SK-N-SH treated with all-trans-retinoic acid at 6 μM for 48 hours (cell line): ENCODE measurements at regions not wholly inside any gene's neighbourhood (a gene's known extent, or its start where the extent isn't known, plus 50 kb on each side); places are given as distances from the start of the nearest gene placed in this dataset.

Experiments
- ATAC-seq: fragments of 200-7000 bp; cut with Tn5 transposase; 3 replicates; pipeline ENCODE4 v1.9.1; 2020; ENCODE audit warnings: mild to moderate bottlenecking, moderate library complexity
- ARNTL ChIP-seq: fragments of 450-650 bp; formaldehyde crosslinking; IDR thresholded peaks from 2 replicates; pipeline ENCODE4 v1.5.0; 2020; ENCODE audit warnings: low read depth, mild to moderate bottlenecking, moderate library complexity, borderline replicate concordance
- CREB5 ChIP-seq: fragments of 250-450 bp; sonication (Bioruptor Pico); IDR thresholded peaks from 2 replicates; pipeline ENCODE4 v1.5.1; 2020; ENCODE audit warnings: low read depth, mild to moderate bottlenecking, moderate library complexity
- CSDC2 ChIP-seq: fragments of 250-450 bp; sonication (Bioruptor Pico); IDR thresholded peaks from 2 replicates; pipeline ENCODE4 v1.5.0; 2020; ENCODE audit warnings: mild to moderate bottlenecking, moderate library complexity
- CSRNP3 ChIP-seq: fragments of 250-450 bp; sonication (Bioruptor Pico); IDR thresholded peaks from 2 replicates; pipeline ENCODE4 v1.5.1; 2021; ENCODE audit warnings: mild to moderate bottlenecking, moderate library complexity
- ESRRG ChIP-seq: fragments of 250-450 bp; sonication (Bioruptor Pico); IDR thresholded peaks from 2 replicates; pipeline ENCODE4 v1.6.1; 2021; ENCODE audit warnings: mild to moderate bottlenecking
- GLIS3 ChIP-seq: fragments of 250-450 bp; sonication (Bioruptor Pico); IDR thresholded peaks from 2 replicates; pipeline ENCODE4 v1.5.0; 2020; ENCODE audit warnings: mild to moderate bottlenecking, moderate library complexity
- ISL1 ChIP-seq: fragments of 250-450 bp; sonication (Bioruptor Pico); IDR thresholded peaks from 2 replicates; pipeline ENCODE4 v2.1.2; 2022; ENCODE audit warnings: mild to moderate bottlenecking, moderate library complexity
- POU6F1 ChIP-seq: fragments of 250-450 bp; sonication (Bioruptor Pico); IDR thresholded peaks from 2 replicates; pipeline ENCODE4 v1.8.0; 2021; ENCODE audit warnings: low read depth, mild to moderate bottlenecking, moderate library complexity, borderline replicate concordance
- PPARA ChIP-seq: fragments of 250-450 bp; sonication (Bioruptor Pico); IDR thresholded peaks from 2 replicates; pipeline ENCODE4 v1.5.0; 2020; ENCODE audit warnings: mild to moderate bottlenecking, borderline replicate concordance
- RARB ChIP-seq: fragments of 250-450 bp; sonication (Bioruptor Pico); IDR thresholded peaks from 2 replicates; pipeline ENCODE4 v1.8.0; 2021; ENCODE audit warnings: mild to moderate bottlenecking, moderate library complexity
- SNAI2 ChIP-seq: fragments of 250-450 bp; sonication (Bioruptor Pico); IDR thresholded peaks from 2 replicates; pipeline ENCODE4 v1.5.0; 2020; ENCODE audit warnings: mild to moderate bottlenecking, moderate library complexity
- TCF4 ChIP-seq: fragments of 250-450 bp; sonication (Bioruptor Pico); IDR thresholded peaks from 2 replicates; pipeline ENCODE4 v1.8.0; 2021; ENCODE audit warnings: mild to moderate bottlenecking, moderate library complexity, borderline replicate concordance
- TOX ChIP-seq: fragments of 250-450 bp; sonication (Bioruptor Pico); IDR thresholded peaks from 2 replicates; pipeline ENCODE4 v1.8.0; 2021; ENCODE audit warnings: mild to moderate bottlenecking, moderate library complexity, borderline replicate concordance
- ZC3H10 ChIP-seq: fragments of 250-450 bp; sonication (Bioruptor Pico); IDR thresholded peaks from 2 replicates; pipeline ENCODE4 v1.5.1; 2021; ENCODE audit warnings: mild to moderate bottlenecking, moderate library complexity
- ZFP3 ChIP-seq: fragments of 250-450 bp; sonication (Bioruptor Pico); IDR thresholded peaks from 2 replicates; pipeline ENCODE4 v1.5.0; 2020; ENCODE audit warnings: mild to moderate bottlenecking, moderate library complexity
- ZFP30 ChIP-seq: fragments of 450-650 bp; formaldehyde crosslinking; IDR thresholded peaks from 2 replicates; pipeline ENCODE4 v1.5.0; 2022; ENCODE audit warnings: mild to moderate bottlenecking, moderate library complexity
- ZNF565 ChIP-seq: fragments of 450-650 bp; formaldehyde crosslinking; conservative IDR thresholded peaks from 2 replicates; pipeline ENCODE4 v1.5.0; 2020; ENCODE audit warnings: low read depth, mild to moderate bottlenecking, moderate library complexity
- ZNF70 ChIP-seq: fragments of 450-650 bp; formaldehyde crosslinking; IDR thresholded peaks from 2 replicates; pipeline ENCODE4 v1.5.0; 2020; ENCODE audit warnings: mild to moderate bottlenecking, moderate library complexity
- TF ChIP-seq, protein P1 (sequence below): fragments of 250-450 bp; sonication (Bioruptor Pico); IDR thresholded peaks from 2 replicates; pipeline ENCODE4 v1.8.0; 2020; ENCODE audit warnings: mild to moderate bottlenecking, moderate library complexity, borderline replicate concordance
- TF ChIP-seq, protein P2 (sequence below): fragments of 250-450 bp; sonication (Bioruptor Pico); IDR thresholded peaks from 2 replicates; pipeline ENCODE4 v1.5.0; 2020; ENCODE audit warnings: mild to moderate bottlenecking, moderate library complexity

GRCh38 chr2:53108246-53108645 lies 659.4 kb upstream of the CHAC2 start:
- no peak for ATAC-seq
- no peak for TF ChIP-seq GLIS3 (CRISPR knock-in tag)
- TF ChIP-seq TCF4 (CRISPR knock-in tag): no peak
- TF ChIP-seq PPARA (CRISPR knock-in tag): no peak
- TF ChIP-seq ZNF70 (CRISPR knock-in tag): no peak
- no peak for TF ChIP-seq ZFP3 (CRISPR knock-in tag)
- no peak for TF ChIP-seq CSRNP3 (CRISPR knock-in tag)
- TF ChIP-seq SNAI2: no peak
- TF ChIP-seq ESRRG (CRISPR knock-in tag): no peak
- no peak for TF ChIP-seq ARNTL (CRISPR knock-in tag)
- TF ChIP-seq ISL1 (CRISPR knock-in tag): no peak
- TF ChIP-seq, protein P1, sequence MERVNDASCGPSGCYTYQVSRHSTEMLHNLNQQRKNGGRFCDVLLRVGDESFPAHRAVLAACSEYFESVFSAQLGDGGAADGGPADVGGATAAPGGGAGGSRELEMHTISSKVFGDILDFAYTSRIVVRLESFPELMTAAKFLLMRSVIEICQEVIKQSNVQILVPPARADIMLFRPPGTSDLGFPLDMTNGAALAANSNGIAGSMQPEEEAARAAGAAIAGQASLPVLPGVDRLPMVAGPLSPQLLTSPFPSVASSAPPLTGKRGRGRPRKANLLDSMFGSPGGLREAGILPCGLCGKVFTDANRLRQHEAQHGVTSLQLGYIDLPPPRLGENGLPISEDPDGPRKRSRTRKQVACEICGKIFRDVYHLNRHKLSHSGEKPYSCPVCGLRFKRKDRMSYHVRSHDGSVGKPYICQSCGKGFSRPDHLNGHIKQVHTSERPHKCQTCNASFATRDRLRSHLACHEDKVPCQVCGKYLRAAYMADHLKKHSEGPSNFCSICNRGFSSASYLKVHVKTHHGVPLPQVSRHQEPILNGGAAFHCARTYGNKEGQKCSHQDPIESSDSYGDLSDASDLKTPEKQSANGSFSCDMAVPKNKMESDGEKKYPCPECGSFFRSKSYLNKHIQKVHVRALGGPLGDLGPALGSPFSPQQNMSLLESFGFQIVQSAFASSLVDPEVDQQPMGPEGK (CRISPR knock-in tag): no peak
- no peak for TF ChIP-seq ZFP30 (CRISPR knock-in tag)
- TF ChIP-seq CREB5 (CRISPR knock-in tag): no peak
- no peak for TF ChIP-seq RARB (CRISPR knock-in tag)
- TF ChIP-seq ZC3H10 (CRISPR knock-in tag): no peak
- no peak for TF ChIP-seq ZNF565 (CRISPR knock-in tag)
- no peak for TF ChIP-seq TOX (CRISPR knock-in tag)
- TF ChIP-seq, protein P2, sequence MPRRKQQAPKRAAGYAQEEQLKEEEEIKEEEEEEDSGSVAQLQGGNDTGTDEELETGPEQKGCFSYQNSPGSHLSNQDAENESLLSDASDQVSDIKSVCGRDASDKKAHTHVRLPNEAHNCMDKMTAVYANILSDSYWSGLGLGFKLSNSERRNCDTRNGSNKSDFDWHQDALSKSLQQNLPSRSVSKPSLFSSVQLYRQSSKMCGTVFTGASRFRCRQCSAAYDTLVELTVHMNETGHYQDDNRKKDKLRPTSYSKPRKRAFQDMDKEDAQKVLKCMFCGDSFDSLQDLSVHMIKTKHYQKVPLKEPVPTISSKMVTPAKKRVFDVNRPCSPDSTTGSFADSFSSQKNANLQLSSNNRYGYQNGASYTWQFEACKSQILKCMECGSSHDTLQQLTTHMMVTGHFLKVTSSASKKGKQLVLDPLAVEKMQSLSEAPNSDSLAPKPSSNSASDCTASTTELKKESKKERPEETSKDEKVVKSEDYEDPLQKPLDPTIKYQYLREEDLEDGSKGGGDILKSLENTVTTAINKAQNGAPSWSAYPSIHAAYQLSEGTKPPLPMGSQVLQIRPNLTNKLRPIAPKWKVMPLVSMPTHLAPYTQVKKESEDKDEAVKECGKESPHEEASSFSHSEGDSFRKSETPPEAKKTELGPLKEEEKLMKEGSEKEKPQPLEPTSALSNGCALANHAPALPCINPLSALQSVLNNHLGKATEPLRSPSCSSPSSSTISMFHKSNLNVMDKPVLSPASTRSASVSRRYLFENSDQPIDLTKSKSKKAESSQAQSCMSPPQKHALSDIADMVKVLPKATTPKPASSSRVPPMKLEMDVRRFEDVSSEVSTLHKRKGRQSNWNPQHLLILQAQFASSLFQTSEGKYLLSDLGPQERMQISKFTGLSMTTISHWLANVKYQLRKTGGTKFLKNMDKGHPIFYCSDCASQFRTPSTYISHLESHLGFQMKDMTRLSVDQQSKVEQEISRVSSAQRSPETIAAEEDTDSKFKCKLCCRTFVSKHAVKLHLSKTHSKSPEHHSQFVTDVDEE (CRISPR knock-in tag): no peak
- TF ChIP-seq POU6F1: no peak

GRCh38 chr2:53104263-53104662 lies 663.3 kb upstream of the CHAC2 start:
- ATAC-seq: peak; percentile 26; the same call in 1 of the 3 replicates

More at GRCh38 chr2:53104263-53104662, 663.3 kb upstream of the CHAC2 start:
- TF ChIP-seq, protein P2 (CRISPR knock-in tag): no peak
- TF ChIP-seq ZNF565 (CRISPR knock-in tag) (no peak), ARNTL (CRISPR knock-in tag) (no peak), TCF4 (CRISPR knock-in tag) (no peak), CSDC2 (no peak)
